Upper lobe of left lung (tissue), 6 donors: ENCODE measurements at regions not wholly inside any gene's neighbourhood (a gene's known extent, or its start where the extent isn't known, plus 50 kb on each side); places are given as distances from the start of the nearest gene placed in this dataset.
A peak's percentile ranks its signal among the peaks of the same experiment; 100 is the strongest.

ENCODE experiments used
- ATAC-seq, 2 donors: fragments of 200-7000 bp; cut with Tn5 transposase; one replicate each; pipeline ENCODE4 v1.9.1; 2022; ENCODE audit warnings: mild to moderate bottlenecking in 2 of 2, moderate library complexity in 2 of 2; ENCODE audit not compliant: low FRiP score in 2 of 2
- DNase-seq, 2 donors: peaks; one replicate each; pipeline ENCODE4 v3.0.0-alpha.2; 2019 to 2020
- H3K27ac ChIP-seq, 4 donors: fragments of 200-600 bp; sonication (generic); one replicate each; pipeline ENCODE4 v1.5.1; 2016 to 2019
- H3K27me3 ChIP-seq, 4 donors: fragments of 200-600 bp; sonication (generic); one replicate each; pipeline ENCODE4 v1.5.1; 2017 to 2019
- H3K36me3 ChIP-seq, 4 donors: fragments of 200-600 bp; sonication (generic); one replicate each; pipeline ENCODE4 v1.5.1; 2016 to 2019
- H3K4me1 ChIP-seq, 4 donors: fragments of 200-600 bp; sonication (generic); one replicate each; pipeline ENCODE4 v1.5.1; 2018 to 2019
- H3K4me3 ChIP-seq, 4 donors: fragments of 200-600 bp; sonication (generic); one replicate each; pipeline ENCODE4 v1.5.1; 2017 to 2019; ENCODE audit warnings: mild to moderate bottlenecking in 2 of 4, moderate library complexity in 1 of 4
- H3K9me3 ChIP-seq, 4 donors: fragments of 200-600 bp; sonication (generic); one replicate each; pipeline ENCODE4 v1.5.1; 2018 to 2019
- CTCF ChIP-seq, 6 experiments: fragments of 450-650 bp in 4 of 6; fragments of 200-600 bp in 2 of 6; sonication (generic) in 2 of 6; IDR thresholded peaks; one replicate each; pipeline ENCODE4 v1.5.1; 2016 to 2019; ENCODE audit warnings: antibody characterized with exemption in 6 of 6
- EP300 ChIP-seq, 4 donors: sonication (generic); formaldehyde crosslinking; IDR thresholded peaks; one replicate each; pipeline ENCODE4 v1.5.1; 2017; ENCODE audit warnings: antibody characterized with exemption in 4 of 4, control low read depth in 2 of 4
- POLR2A ChIP-seq, 4 donors: fragments of 450-650 bp; IDR thresholded peaks; one replicate each; pipeline ENCODE4 v1.5.1; 2016 to 2017; ENCODE audit warnings: antibody characterized with exemption in 4 of 4, mild to moderate bottlenecking in 2 of 4
- POLR2AphosphoS5 ChIP-seq, 2 donors: sonication (generic); formaldehyde crosslinking; IDR thresholded peaks; one replicate each; pipeline ENCODE4 v1.5.1; 2017; ENCODE audit warnings: antibody characterized with exemption in 2 of 2
- WGBS, 2 donors: methylation state at CpG; one replicate each; pipeline ENCODE4 v1.1.5; 2017 to 2018; 5-methylcytosine and 5-hydroxymethylcytosine counted together
- donor health status: DM: no; HTN: no; CAD: no; lungs with moderate emphysema.
- donor health status: DM: no; HTN: yes; CAD: no; lungs with severe emphysema.

GRCh38 chr13:103803349-103803748 lies 737.1 kb upstream of the SLC10A2 start:
- Histone ChIP-seq H3K9me3 (no peaks in the 10 kb centered on the region), H3K4me3 (no peak overlapping the region), H3K4me1 (no peaks in the 10 kb centered on the region), H3K27ac (no peak overlapping the region), H3K27me3 (no peaks in the 10 kb centered on the region), H3K36me3 (no peaks in the 10 kb centered on the region)
- no peak for TF ChIP-seq POLR2AphosphoS5 (IDR thresholded peaks at IDR 0.05)
- TF ChIP-seq POLR2A (IDR thresholded peaks at IDR 0.05): no peak
- no peak for TF ChIP-seq CTCF (IDR thresholded peaks at IDR 0.05)
- no peak for TF ChIP-seq EP300 (IDR thresholded peaks at IDR 0.05)
- DNase-seq: no peak
- no peak for ATAC-seq
- WGBS, 2 donors: 34 to 43% methylated on average over 1 to 2 of the region's 2 CpGs

GRCh38 chr13:103799028-103799427 lies 732.8 kb upstream of the SLC10A2 start:
- TF ChIP-seq POLR2A (IDR thresholded peaks at IDR 0.05): no peak
- no peak for DNase-seq
- WGBS, 2 donors: 56 to 65% methylated on average over 5 of the region's 5 CpGs
- H3K36me3 ChIP-seq: no peaks in the 10 kb centered on the region
- no peak for ATAC-seq
- no peak overlapping the region for H3K4me3 ChIP-seq
- H3K27ac ChIP-seq: no peak overlapping the region
- H3K9me3 ChIP-seq: no peaks in the 10 kb centered on the region
- no peaks in the 10 kb centered on the region for H3K4me1 ChIP-seq
- no peaks in the 10 kb centered on the region for H3K27me3 ChIP-seq

DNA sequence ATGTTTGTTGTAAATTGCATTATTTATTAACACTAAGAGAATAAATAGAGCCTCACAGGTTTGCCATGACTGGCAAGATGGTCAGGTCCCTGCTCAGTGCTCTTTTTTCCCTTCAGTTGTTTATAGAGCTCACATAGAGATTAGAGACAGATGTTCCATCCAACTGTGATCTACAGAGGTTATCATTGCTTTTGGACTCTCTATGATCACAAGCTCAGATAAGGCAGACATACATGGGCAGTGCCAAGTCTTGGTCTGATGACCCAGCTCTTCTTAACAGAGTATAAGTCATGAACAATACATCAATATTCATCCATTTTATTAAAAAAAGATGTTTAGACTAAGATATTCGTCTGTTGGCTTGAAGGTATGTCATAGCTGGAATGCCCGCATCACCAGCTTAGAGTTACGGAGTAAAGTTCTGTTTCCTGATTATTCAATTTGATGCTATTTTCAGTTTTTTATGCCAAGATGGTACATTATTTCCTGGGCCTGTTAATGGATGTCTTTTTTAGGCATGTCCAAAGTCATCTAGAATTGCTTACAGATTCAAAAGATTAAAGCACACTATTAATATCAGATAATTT lies 729.8 kb upstream of the SLC10A2 start:
- ATAC-seq (no peak), DNase-seq (no peak)
- no peak overlapping the region for H3K4me3 ChIP-seq
- H3K36me3 ChIP-seq: no peaks in the 10 kb centered on the region
- no peak for TF ChIP-seq POLR2AphosphoS5 (IDR thresholded peaks at IDR 0.05)
- no peak for TF ChIP-seq CTCF (IDR thresholded peaks at IDR 0.05)
- no peak for TF ChIP-seq EP300 (IDR thresholded peaks at IDR 0.05)
- TF ChIP-seq POLR2A (IDR thresholded peaks at IDR 0.05): no peak
- WGBS, 2 donors: 62 to 75% methylated on average over 3 of the region's 3 CpGs
- H3K27me3 ChIP-seq: no peaks in the 10 kb centered on the region
- H3K27ac ChIP-seq: no peak overlapping the region
- H3K4me1 ChIP-seq: no peaks in the 10 kb centered on the region
- no peaks in the 10 kb centered on the region for H3K9me3 ChIP-seq

DNA sequence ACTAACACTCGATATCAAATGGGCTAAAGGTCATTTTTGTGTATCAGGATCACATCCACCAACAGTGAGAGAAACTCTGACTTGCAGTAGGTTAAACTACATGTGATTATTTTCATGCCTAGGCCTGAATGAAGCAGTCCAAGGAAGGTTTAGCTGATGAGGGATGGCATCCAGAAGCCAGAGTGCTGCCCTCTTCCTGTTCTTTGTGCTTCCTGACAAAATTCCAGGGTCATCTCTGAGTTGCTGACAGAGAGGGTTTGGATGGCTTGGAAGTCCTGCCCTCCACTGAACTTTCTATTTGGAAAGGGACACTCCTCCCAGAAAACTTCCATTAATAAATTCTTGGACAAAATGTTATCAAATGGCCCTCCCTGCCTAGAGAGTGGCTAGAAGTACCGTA lies 728.3 kb upstream of the SLC10A2 start:
- Histone ChIP-seq H3K27me3 (no peaks in the 10 kb centered on the region), H3K27ac (no peak overlapping the region), H3K4me1 (no peaks in the 10 kb centered on the region), H3K9me3 (no peaks in the 10 kb centered on the region), H3K4me3 (no peak overlapping the region), H3K36me3 (no peaks in the 10 kb centered on the region)
- no peak for DNase-seq
- 63 to 69% methylated on average over 2 of the region's 2 CpGs for WGBS, 2 donors
- TF ChIP-seq CTCF (IDR thresholded peaks at IDR 0.05): no peak
- no peak for TF ChIP-seq POLR2AphosphoS5 (IDR thresholded peaks at IDR 0.05)
- no peak for TF ChIP-seq POLR2A (IDR thresholded peaks at IDR 0.05)
- no peak for TF ChIP-seq EP300 (IDR thresholded peaks at IDR 0.05)
- ATAC-seq: no peak

- WGBS, 2 donors: 59 to 78% methylated on average over 2 of the region's 2 CpGs
- peak in 1 of 2 donors; percentile 80 for ATAC-seq
Observed at GRCh38 chr13:103788061-103788652, 721.9 kb upstream of the SLC10A2 start.

More at GRCh38 chr13:103788061-103788652, 721.9 kb upstream of the SLC10A2 start:
- Histone ChIP-seq H3K36me3 (no peaks in the 10 kb centered on the region), H3K27me3 (no peaks in the 10 kb centered on the region), H3K9me3 (no peaks in the 10 kb centered on the region), H3K27ac (no peak overlapping the region), H3K4me3 (no peak overlapping the region), H3K4me1 (no peaks in the 10 kb centered on the region)
- no peak for DNase-seq
- no peak for TF ChIP-seq POLR2A (IDR thresholded peaks at IDR 0.05)
- TF ChIP-seq EP300 (IDR thresholded peaks at IDR 0.05): no peak
- no peak for TF ChIP-seq CTCF (IDR thresholded peaks at IDR 0.05)
- no peak for TF ChIP-seq POLR2AphosphoS5 (IDR thresholded peaks at IDR 0.05)
